GM12875 (cell line): ENCODE measurements at regions not wholly inside any gene's neighbourhood (a gene's known extent, or its start where the extent isn't known, plus 50 kb on each side); places are given as distances from the start of the nearest gene placed in this dataset.

Experiments used
- H3K4me3 ChIP-seq: one replicate; pipeline ENCODE4 v1.5.1; 2011; ENCODE audit warnings: low read depth, low read length, control low read depth
- TF ChIP-seq, protein P1 (sequence below): IDR thresholded peaks from 2 replicates; pipeline ENCODE4 v1.5.1; 2011; ENCODE audit warnings: low read depth, mild to moderate bottlenecking, control low read depth, inconsistent platforms, low read length, moderate library complexity, borderline replicate concordance; ENCODE audit not compliant: insufficient read depth

DNA sequence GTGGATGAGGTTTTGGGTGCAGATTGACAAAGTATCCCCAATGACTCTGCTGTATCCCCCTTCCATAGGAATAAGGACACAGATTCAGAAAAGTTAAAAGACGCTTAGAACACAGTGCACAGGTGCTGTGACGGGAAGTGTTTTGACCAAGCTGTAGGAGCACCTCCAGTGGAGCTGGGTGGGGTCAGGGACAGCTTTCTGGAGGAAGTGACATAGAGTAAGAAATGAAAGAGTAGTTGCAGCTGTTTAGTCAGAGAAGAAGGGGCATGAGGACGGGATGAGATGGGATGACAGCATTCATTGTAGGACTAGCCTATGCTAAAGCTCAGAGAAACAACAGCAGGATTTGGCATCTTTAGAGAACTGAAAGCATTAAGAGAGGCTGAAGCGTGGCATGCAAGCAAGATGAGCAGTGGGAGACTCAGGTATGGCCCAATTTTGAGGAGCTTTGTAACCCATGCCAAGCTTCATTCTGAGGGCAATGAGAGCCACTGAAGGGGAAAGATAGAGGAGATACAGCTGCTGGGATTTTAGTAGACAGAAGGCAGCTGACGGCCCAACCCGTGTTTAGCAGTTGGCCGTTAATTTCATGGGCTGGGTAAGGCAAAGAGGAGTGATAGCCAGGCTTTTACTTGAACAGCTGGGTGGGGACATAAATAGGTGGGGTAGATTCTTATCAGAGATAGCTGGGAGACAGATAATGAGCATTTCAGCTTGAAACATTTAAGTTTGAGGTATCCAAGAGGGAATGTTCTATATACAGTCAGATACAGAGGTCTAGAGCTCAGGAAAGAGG, 131.8 kb upstream of the KRAS start:
- H3K4me3 ChIP-seq, result no peak overlapping the region
- TF ChIP-seq, protein P1, sequence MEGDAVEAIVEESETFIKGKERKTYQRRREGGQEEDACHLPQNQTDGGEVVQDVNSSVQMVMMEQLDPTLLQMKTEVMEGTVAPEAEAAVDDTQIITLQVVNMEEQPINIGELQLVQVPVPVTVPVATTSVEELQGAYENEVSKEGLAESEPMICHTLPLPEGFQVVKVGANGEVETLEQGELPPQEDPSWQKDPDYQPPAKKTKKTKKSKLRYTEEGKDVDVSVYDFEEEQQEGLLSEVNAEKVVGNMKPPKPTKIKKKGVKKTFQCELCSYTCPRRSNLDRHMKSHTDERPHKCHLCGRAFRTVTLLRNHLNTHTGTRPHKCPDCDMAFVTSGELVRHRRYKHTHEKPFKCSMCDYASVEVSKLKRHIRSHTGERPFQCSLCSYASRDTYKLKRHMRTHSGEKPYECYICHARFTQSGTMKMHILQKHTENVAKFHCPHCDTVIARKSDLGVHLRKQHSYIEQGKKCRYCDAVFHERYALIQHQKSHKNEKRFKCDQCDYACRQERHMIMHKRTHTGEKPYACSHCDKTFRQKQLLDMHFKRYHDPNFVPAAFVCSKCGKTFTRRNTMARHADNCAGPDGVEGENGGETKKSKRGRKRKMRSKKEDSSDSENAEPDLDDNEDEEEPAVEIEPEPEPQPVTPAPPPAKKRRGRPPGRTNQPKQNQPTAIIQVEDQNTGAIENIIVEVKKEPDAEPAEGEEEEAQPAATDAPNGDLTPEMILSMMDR, result no peak

- no peak overlapping the region for H3K4me3 ChIP-seq
- TF ChIP-seq, protein P1, result no peak
Observed at GRCh38 chr12:25377469-25378177, 126.9 kb upstream of the KRAS start.

DNA sequence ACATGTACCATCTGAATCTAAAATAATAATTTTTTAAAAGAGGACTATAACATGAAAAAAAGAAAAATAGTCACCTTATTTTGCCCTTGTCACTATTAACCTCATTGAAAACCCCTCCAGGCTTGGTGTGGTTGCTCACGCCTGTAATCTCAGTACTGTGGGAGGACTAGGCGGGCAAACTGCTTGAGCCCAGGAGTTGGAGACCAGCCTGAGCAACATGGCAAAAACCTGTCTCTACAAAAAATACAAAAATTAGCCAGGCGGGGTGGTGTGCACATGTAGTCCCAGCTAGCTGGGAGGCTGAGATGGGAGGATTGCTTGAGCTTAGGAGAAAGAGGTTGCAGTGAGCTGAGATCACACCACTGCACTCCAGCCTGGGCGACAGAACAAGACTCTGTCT, 126.3 kb upstream of the KRAS start:
- H3K4me3 ChIP-seq, result no peak overlapping the region
- TF ChIP-seq, protein P1, result no peak

DNA sequence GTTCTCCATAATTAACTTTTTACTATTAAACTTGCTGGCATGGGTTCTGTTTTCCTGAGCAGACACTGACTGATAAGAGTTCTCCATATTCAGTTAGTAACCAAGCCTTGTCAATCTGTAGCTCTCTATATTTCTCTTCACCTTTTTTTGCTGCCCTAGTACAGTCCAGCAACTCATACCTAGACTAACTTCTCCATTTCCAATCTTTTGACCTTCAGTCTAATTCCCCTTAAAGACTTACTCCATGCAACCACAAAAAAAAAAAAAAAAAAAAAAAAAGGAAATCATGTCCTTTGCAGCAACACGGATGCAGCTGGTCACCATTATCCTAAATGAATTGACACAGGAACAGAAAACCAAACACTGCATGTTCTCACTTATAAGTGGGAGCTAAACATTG, 125.7 kb upstream of the KRAS start:
- TF ChIP-seq, protein P1, result no peak

GRCh38 chr12:25372969-25373817, 122.5 kb upstream of the KRAS start:
- H3K4me3 ChIP-seq, result no peak overlapping the region
- TF ChIP-seq, protein P1, result no peak

More for the DNA sequence above, 125.7 kb upstream of the KRAS start:
- no peak overlapping the region for H3K4me3 ChIP-seq

DNA sequence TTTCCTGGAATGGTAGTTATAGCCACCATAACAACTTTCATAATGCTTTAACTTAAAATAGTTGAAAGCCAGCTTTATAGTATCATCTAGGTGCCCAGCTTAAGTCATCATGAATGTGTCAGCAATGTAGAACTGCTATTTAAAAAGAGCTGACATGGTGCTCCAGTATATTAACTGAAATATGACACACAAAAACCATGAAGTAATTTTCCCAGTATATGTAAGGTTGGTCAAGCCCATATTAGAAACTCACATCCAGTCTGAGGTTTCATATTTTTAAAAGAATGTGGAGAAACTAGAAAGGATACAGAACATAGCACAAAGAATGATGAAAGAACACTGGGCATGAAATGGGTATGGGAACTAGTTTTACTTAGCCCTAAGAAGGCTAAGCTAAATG, 121.3 kb upstream of the KRAS start:
- H3K4me3 ChIP-seq, result no peak overlapping the region
- TF ChIP-seq, protein P1, result no peak
